ENCODE measurements at regions not wholly inside any gene's neighbourhood (a gene's known extent, or its start where the extent isn't known, plus 50 kb on each side); places are given as distances from the start of the nearest gene placed in this dataset.

- Mint-ChIP-seq H3K4me1 (ENCODE audit: low read depth, unreplicated experiment) (no peaks in the 10 kb centered on the region), H3K27me3 (ENCODE audit: unreplicated experiment) (no peaks in the 10 kb centered on the region), H3K9me3 (ENCODE audit: unreplicated experiment) (peaks cover 2% of the 10 kb centered on the region), H3K36me3 (ENCODE audit: unreplicated experiment) (peaks cover 12% of the 10 kb centered on the region), H3K4me3 (ENCODE audit: unreplicated experiment) (no peak overlapping the region), H3K27ac (ENCODE audit: unreplicated experiment) (no peak overlapping the region)
- TF ChIP-seq CTCF (IDR thresholded peaks at IDR 0.05; ENCODE audit: partially characterized antibody, unreplicated experiment): no peak
- no peak for DNase-seq
Measured at GRCh38 chr14:40273417-40273816, 841.2 kb upstream of the FBXO33 start.

DNA sequence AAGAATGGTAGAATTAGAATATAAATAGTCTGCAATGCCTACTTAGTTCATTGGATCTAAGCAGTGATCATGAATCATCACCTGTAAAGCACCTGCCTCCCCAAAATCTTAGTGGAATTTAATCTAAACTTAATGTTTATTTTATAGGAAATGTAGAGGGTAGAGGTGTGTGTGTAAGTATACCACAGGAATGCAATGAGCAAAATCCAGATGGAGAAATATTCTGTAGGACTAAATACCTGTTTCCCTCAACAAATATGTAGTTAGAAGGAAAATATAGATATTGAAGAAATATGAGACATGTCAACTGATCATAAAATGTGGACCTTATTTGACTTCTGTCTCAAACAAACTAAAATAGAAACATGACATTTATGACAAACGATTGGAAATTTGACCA is 839.2 kb upstream of the FBXO33 start:
- DNase-seq: no peak
- Mint-ChIP-seq H3K27ac (ENCODE audit: unreplicated experiment) (no peak overlapping the region), H3K9me3 (ENCODE audit: unreplicated experiment) (peaks cover 2% of the 10 kb centered on the region), H3K36me3 (ENCODE audit: unreplicated experiment) (peaks cover 4% of the 10 kb centered on the region), H3K4me1 (ENCODE audit: low read depth, unreplicated experiment) (no peaks in the 10 kb centered on the region), H3K27me3 (ENCODE audit: unreplicated experiment) (no peaks in the 10 kb centered on the region), H3K4me3 (ENCODE audit: unreplicated experiment) (no peak overlapping the region)
- no peak for TF ChIP-seq CTCF (IDR thresholded peaks at IDR 0.05; ENCODE audit: partially characterized antibody, unreplicated experiment)

DNA sequence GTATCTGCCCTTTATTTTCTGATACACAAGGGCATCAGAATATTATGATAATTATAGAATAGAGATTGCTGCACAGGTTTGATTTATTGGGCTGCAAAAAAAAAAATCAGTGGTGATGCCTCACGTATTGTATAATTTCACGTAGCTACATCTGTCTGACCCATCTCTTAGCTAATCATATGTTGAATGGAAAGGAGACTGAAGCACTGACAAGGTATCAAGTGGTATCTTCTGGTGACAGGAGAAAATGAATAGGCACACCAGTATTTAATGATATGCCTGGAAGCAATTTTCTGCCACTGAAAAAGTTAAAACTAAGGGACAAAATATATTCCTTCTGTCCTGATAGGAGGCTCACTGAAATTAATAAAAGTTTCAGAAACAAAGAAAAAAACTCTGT is 837.2 kb upstream of the FBXO33 start:
- H3K9me3 Mint-ChIP-seq (ENCODE audit: unreplicated experiment): no peaks in the 10 kb centered on the region
- H3K4me3 Mint-ChIP-seq (ENCODE audit: unreplicated experiment): no peak overlapping the region
- no peaks in the 10 kb centered on the region for H3K36me3 Mint-ChIP-seq (ENCODE audit: unreplicated experiment)
- H3K27me3 Mint-ChIP-seq (ENCODE audit: unreplicated experiment): no peaks in the 10 kb centered on the region
- H3K27ac Mint-ChIP-seq (ENCODE audit: unreplicated experiment): no peak overlapping the region
- DNase-seq: no peak
- no peak for TF ChIP-seq CTCF (IDR thresholded peaks at IDR 0.05; ENCODE audit: partially characterized antibody, unreplicated experiment)
- no peaks in the 10 kb centered on the region for H3K4me1 Mint-ChIP-seq (ENCODE audit: low read depth, unreplicated experiment)

DNA sequence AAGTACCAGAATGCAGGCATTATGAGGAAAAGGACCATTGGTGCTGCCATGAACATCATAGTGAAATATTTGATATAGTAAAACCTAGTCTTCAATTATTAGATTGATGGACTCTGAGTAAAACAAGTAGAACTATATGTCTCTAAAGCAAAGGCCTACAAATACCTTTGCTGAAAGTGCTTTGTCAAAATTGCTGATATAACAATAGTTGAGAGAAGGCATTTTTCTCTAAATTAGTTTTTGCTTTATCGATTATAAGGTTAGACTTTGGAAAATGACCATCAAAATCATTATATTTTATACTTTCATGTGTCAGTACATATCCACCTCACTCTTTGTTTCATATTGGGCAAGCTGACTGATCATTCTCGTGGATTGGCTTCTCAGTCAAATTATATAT is 836.0 kb upstream of the FBXO33 start:
- H3K27me3 Mint-ChIP-seq (ENCODE audit: unreplicated experiment): no peaks in the 10 kb centered on the region
- H3K27ac Mint-ChIP-seq (ENCODE audit: unreplicated experiment): no peak overlapping the region
- no peak for DNase-seq
- no peak overlapping the region for H3K4me3 Mint-ChIP-seq (ENCODE audit: unreplicated experiment)
- no peaks in the 10 kb centered on the region for H3K36me3 Mint-ChIP-seq (ENCODE audit: unreplicated experiment)
- H3K4me1 Mint-ChIP-seq (ENCODE audit: low read depth, unreplicated experiment): no peaks in the 10 kb centered on the region
- H3K9me3 Mint-ChIP-seq (ENCODE audit: unreplicated experiment): no peaks in the 10 kb centered on the region
- no peak for TF ChIP-seq CTCF (IDR thresholded peaks at IDR 0.05; ENCODE audit: partially characterized antibody, unreplicated experiment)

DNA sequence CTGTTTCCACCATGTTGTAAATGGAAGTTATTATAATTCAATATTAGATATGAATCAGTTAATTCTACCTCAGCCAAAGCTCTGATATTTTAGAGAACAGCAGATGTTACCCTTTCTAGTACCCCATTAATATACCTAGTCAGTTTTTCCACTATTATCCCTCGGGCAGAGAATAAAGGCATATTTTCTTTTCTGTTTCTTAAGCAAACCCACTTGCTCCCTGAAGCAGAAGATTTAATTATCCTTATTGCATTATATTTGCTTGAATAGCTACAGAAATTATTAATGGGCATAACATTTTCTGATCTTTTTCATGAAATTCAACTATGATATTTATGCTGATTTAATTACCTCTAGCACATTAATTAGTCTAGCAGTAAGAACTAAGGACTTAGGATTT is 832.9 kb upstream of the FBXO33 start:
- no peaks in the 10 kb centered on the region for H3K27me3 Mint-ChIP-seq (ENCODE audit: unreplicated experiment)
- no peak overlapping the region for H3K27ac Mint-ChIP-seq (ENCODE audit: unreplicated experiment)
- DNase-seq: no peak
- no peaks in the 10 kb centered on the region for H3K36me3 Mint-ChIP-seq (ENCODE audit: unreplicated experiment)
- H3K9me3 Mint-ChIP-seq (ENCODE audit: unreplicated experiment): no peaks in the 10 kb centered on the region
- no peak for TF ChIP-seq CTCF (IDR thresholded peaks at IDR 0.05; ENCODE audit: partially characterized antibody, unreplicated experiment)
- H3K4me3 Mint-ChIP-seq (ENCODE audit: unreplicated experiment): no peak overlapping the region
- no peaks in the 10 kb centered on the region for H3K4me1 Mint-ChIP-seq (ENCODE audit: low read depth, unreplicated experiment)

Measured in glutamatergic neuron (in vitro differentiated cells).